Prostate gland (tissue), 2 donors: ENCODE measurements at regions not wholly inside any gene's neighbourhood (a gene's known extent, or its start where the extent isn't known, plus 50 kb on each side); places are given as distances from the start of the nearest gene placed in this dataset.

Experiments
- DNase-seq: peaks from one replicate; pipeline ENCODE4 v3.0.0-alpha.2; 2019; ENCODE audit warnings: low spot score
- H3K27ac ChIP-seq, 2 donors: fragments of 200-600 bp; sonication (generic); 2 replicates each; pipeline ENCODE4 v1.5.1; 2017 to 2019
- H3K27me3 ChIP-seq: fragments of 200-600 bp; sonication (generic); replicated peaks from 2 replicates; pipeline ENCODE4 v1.5.1; 2019; ENCODE audit not compliant: insufficient read depth
- H3K36me3 ChIP-seq, 2 donors: fragments of 200-600 bp; sonication (generic); 1 replicate in 1 of 2; 2 replicates in 1 of 2; pipeline versions ENCODE4 v1.5.1 to v1.8.1; 2017 to 2019
- H3K4me1 ChIP-seq: fragments of 200-600 bp; sonication (generic); replicated peaks from 2 replicates; pipeline ENCODE4 v1.5.1; 2019
- H3K4me3 ChIP-seq, 2 donors: fragments of 200-600 bp; sonication (generic); 2 replicates each; pipeline ENCODE4 v1.5.1; 2017 to 2019
- H3K9me3 ChIP-seq: fragments of 200-600 bp; sonication (generic); 2 replicates; pipeline ENCODE4 v1.5.1; 2017
- POLR2A ChIP-seq: fragments of 450-650 bp; IDR thresholded peaks from one replicate; pipeline ENCODE4 v1.6.1; 2016; ENCODE audit warnings: antibody characterized with exemption, mild to moderate bottlenecking
- POLR2AphosphoS5 ChIP-seq: sonication (generic); formaldehyde crosslinking; IDR thresholded peaks from one replicate; pipeline ENCODE4 v1.6.1; 2017; ENCODE audit warnings: antibody characterized with exemption
- WGBS: methylation state at CpG from one replicate; pipeline ENCODE4 v1.1.5; 2018; 5-methylcytosine and 5-hydroxymethylcytosine counted together
- intact Hi-C: fragments of 100-400 bp; cut with DNase I; formaldehyde crosslinking; loops from one replicate; pipeline ENCODE4 v1.14.2; 2022
- TF ChIP-seq, protein P1 (sequence below), 4 experiments: fragments of 200-600 bp in 2 of 4; fragments of 450-650 bp in 2 of 4; sonication (generic) in 2 of 4; IDR thresholded peaks; 1 replicate in 3 of 4; 2 replicates in 1 of 4; pipeline ENCODE4 v1.5.1; 2016 to 2019; ENCODE audit warnings: antibody characterized with exemption in 4 of 4, mild to moderate bottlenecking in 2 of 4, moderate library complexity in 2 of 4

DNA sequence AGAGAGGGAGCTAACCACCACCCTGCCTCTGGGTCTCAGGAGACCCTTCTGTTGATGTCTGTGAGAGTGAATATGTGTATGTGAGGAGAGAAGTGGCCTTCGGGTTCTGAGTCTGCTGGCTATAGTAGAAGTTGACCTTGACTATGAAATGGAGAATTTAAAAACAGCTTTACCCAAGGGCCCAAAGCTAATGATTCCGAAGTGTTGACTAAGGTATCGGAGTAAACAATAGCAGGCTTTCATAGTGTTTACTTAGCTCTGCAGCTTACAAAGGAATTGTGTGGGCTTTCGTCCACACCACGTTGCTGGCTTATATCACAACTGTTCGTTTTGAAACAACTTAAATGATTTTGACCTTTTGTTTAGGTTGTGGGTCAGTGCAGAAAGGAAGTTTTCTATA, 126.5 kb upstream of the JAG1 start:
- H3K4me3 ChIP-seq = no peak overlapping the region
- intact Hi-C loops = no loop called here
- H3K36me3 ChIP-seq = no peaks in the 10 kb centered on the region
- H3K27ac ChIP-seq = no peak overlapping the region
- H3K9me3 ChIP-seq = no peaks in the 10 kb centered on the region
- WGBS = 57% methylated on average over 6 of the region's 6 CpGs
- TF ChIP-seq POLR2A = no peak
- TF ChIP-seq POLR2AphosphoS5 = peak; percentile 34
- TF ChIP-seq, protein P1, sequence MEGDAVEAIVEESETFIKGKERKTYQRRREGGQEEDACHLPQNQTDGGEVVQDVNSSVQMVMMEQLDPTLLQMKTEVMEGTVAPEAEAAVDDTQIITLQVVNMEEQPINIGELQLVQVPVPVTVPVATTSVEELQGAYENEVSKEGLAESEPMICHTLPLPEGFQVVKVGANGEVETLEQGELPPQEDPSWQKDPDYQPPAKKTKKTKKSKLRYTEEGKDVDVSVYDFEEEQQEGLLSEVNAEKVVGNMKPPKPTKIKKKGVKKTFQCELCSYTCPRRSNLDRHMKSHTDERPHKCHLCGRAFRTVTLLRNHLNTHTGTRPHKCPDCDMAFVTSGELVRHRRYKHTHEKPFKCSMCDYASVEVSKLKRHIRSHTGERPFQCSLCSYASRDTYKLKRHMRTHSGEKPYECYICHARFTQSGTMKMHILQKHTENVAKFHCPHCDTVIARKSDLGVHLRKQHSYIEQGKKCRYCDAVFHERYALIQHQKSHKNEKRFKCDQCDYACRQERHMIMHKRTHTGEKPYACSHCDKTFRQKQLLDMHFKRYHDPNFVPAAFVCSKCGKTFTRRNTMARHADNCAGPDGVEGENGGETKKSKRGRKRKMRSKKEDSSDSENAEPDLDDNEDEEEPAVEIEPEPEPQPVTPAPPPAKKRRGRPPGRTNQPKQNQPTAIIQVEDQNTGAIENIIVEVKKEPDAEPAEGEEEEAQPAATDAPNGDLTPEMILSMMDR (IDR thresholded peaks at IDR 0.05) = no peak
- no peaks in the 10 kb centered on the region for H3K27me3 ChIP-seq
- no peak for DNase-seq
- H3K4me1 ChIP-seq = no peaks in the 10 kb centered on the region

- 69% methylated on average over 3 of the region's 3 CpGs for WGBS
- H3K4me3 ChIP-seq = no peak overlapping the region
- intact Hi-C loops = no loop called here
These were observed 128.4 kb upstream of the JAG1 start for GRCh38 chr20:10802236-10802635.

DNA sequence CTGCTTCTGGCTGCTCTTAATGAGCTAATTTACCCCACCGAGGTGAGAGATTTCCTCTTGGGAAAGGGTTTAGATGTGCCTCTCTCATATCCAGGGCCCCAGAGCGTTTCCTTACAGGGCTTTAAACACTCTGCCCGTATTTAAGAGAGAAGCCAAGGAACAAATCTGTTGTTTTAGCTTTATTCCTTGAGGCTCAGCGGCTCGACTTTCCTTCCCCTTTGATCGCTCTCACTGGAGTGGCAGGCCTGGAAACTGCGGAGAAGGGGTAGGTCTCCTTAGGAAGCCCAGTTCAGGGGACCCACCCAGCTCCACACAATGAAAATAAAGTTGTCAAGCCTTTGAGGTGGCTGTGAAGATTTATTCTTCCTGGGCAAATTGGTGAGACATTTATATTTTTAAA, 132.0 kb upstream of the JAG1 start:
- Histone ChIP-seq H3K4me1 (no peaks in the 10 kb centered on the region), H3K27me3 (no peaks in the 10 kb centered on the region), H3K4me3 (no peak overlapping the region), H3K9me3 (no peaks in the 10 kb centered on the region), H3K27ac (no peak overlapping the region), H3K36me3 (no peaks in the 10 kb centered on the region)
- WGBS = 29% methylated on average over 7 of the region's 7 CpGs
- TF ChIP-seq, protein P1 (IDR thresholded peaks at IDR 0.05) = no peak
- no peak for TF ChIP-seq POLR2A
- TF ChIP-seq POLR2AphosphoS5 = no peak
- no peak for DNase-seq
- intact Hi-C loops = no loop called here

More at GRCh38 chr20:10802236-10802635, 128.4 kb upstream of the JAG1 start:
- H3K36me3 ChIP-seq = no peaks in the 10 kb centered on the region
- no peaks in the 10 kb centered on the region for H3K4me1 ChIP-seq
- H3K27ac ChIP-seq = no peak overlapping the region
- no peak for DNase-seq
- H3K27me3 ChIP-seq = no peaks in the 10 kb centered on the region
- TF ChIP-seq, protein P1 (IDR thresholded peaks at IDR 0.05) = no peak
- TF ChIP-seq POLR2AphosphoS5 (no peak), POLR2A (no peak)
- no peaks in the 10 kb centered on the region for H3K9me3 ChIP-seq

DNA sequence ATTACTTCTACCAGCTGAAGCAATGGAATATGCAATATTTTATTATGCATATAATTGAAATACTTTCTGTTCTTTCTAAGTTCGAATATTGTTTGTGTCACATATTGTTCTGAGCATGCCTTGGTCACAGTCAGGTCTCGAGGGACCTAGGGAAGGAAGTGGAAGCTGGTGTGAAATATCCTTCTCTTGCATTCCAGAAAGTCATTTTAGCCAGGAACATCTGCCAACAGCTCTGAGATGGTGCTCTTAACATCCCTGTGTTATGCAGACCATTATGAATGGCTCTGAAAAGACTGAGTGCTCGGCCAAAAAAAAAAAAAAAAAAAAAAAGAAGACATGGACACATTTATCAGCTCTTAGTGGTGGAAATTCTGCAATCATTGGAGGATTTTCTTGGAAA, 132.7 kb upstream of the JAG1 start:
- WGBS = 51% methylated on average over 3 of the region's 3 CpGs
- H3K27me3 ChIP-seq = no peaks in the 10 kb centered on the region
- no peak for DNase-seq
- TF ChIP-seq, protein P1 (IDR thresholded peaks at IDR 0.05) = no peak
- TF ChIP-seq POLR2A (no peak), POLR2AphosphoS5 (no peak)
- H3K4me3 ChIP-seq = no peak overlapping the region
- H3K27ac ChIP-seq = no peak overlapping the region
- no peaks in the 10 kb centered on the region for H3K4me1 ChIP-seq
- intact Hi-C loops = no loop called here
- no peaks in the 10 kb centered on the region for H3K9me3 ChIP-seq
- no peaks in the 10 kb centered on the region for H3K36me3 ChIP-seq

DNA sequence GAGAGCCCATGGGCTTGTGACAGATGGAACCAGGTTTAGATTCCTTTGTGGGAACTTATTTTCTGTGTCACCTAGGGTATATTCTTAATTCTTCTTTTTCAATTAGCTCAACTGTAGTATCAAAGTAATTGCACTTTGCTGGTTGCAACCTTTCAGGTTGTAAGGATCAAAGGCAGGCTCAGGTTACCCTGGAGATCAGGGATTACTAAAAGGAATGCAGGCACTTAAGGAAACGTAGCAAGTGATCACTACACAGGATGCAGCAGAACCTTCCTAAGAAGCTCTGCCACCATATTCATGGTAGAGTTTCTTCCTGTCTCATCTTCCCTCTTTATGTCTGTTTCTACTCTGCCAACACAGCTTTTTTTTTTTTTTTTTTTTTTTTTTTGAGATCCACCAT, 133.2 kb upstream of the JAG1 start:
- WGBS = 85% methylated on average over 1 of the region's 1 CpG
- Histone ChIP-seq H3K4me3 (no peak overlapping the region), H3K4me1 (no peaks in the 10 kb centered on the region), H3K27ac (no peak overlapping the region), H3K27me3 (no peaks in the 10 kb centered on the region), H3K9me3 (no peaks in the 10 kb centered on the region), H3K36me3 (no peaks in the 10 kb centered on the region)
- no peak for TF ChIP-seq POLR2AphosphoS5
- TF ChIP-seq, protein P1 (IDR thresholded peaks at IDR 0.05) = no peak
- TF ChIP-seq POLR2A = no peak
- intact Hi-C loops = no loop called here
- DNase-seq = no peak
